ENCODE measurements at regions not wholly inside any gene's neighbourhood (a gene's known extent, or its start where the extent isn't known, plus 50 kb on each side); places are given as distances from the start of the nearest gene placed in this dataset.
A peak's percentile ranks its signal among the peaks of the same experiment; 100 is the strongest.

GRCh38 chr10:4281190-4281825 is 496.3 kb upstream of the KLF6 start:
- Histone ChIP-seq H3K36me3 (no peaks in the 10 kb centered on the region), H3K4me1 (peaks cover 3 to 54% (median 39%) of the 10 kb centered on the region in 9 donors), H3K27ac (peak overlapping the region in 2 of 10 donors; percentile 9 to 15), H3K27me3 (no peaks in the 10 kb centered on the region), H3K4me3 (no peak overlapping the region), H3K9me3 (no peaks in the 10 kb centered on the region)
- DNase-seq: no peak
- no peak for ATAC-seq
- intact Hi-C loops (cut with DNase I): loop anchor here in 2 of 10 donors (5.0 to 10.0 kb wide), 2 partner anchors 233 to 381 kb away; no protein-coding TSS in a partner anchor
- TF ChIP-seq, protein P1, sequence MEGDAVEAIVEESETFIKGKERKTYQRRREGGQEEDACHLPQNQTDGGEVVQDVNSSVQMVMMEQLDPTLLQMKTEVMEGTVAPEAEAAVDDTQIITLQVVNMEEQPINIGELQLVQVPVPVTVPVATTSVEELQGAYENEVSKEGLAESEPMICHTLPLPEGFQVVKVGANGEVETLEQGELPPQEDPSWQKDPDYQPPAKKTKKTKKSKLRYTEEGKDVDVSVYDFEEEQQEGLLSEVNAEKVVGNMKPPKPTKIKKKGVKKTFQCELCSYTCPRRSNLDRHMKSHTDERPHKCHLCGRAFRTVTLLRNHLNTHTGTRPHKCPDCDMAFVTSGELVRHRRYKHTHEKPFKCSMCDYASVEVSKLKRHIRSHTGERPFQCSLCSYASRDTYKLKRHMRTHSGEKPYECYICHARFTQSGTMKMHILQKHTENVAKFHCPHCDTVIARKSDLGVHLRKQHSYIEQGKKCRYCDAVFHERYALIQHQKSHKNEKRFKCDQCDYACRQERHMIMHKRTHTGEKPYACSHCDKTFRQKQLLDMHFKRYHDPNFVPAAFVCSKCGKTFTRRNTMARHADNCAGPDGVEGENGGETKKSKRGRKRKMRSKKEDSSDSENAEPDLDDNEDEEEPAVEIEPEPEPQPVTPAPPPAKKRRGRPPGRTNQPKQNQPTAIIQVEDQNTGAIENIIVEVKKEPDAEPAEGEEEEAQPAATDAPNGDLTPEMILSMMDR (IDR thresholded peaks at IDR 0.05): no peak
- WGBS, 2 donors: 91 to 96% methylated on average over 6 of the region's 6 CpGs

DNA sequence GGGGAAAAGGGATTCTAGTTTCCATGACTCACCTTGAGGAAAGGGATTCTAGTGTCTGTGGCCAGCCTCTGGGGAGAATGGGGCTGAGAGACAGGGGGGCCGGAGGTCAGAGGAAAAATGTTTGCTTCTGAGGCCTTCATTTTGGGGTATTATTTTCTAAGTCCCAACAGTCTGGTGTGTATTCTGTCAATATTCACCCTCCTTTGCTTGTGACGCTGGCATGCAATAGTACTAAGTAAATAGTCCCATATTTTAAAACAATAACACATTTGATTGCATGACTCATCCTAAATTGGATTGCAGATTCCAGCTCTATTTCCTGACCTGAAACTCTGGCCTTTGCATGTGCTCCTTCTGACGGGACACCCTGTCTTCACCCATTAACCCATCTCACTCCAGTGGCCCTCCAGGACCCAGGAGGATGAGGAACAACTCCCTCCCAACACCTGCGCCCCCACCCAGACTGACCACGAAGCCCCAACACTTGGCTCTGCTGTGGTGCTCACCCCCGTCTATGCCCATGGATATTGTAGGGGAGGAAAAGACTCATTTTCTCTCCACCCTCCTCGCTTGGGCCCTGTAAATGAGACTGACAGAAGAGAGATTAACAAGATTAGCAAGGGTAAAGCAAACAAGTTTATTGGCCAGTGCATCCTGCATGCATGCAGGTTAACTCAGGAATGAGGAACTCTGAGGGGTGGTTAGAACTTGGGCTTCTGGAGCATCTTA is 495.6 kb upstream of the KLF6 start:
- TF ChIP-seq, protein P1 (IDR thresholded peaks at IDR 0.05): no peak
- Histone ChIP-seq H3K4me3 (no peak overlapping the region), H3K27ac (peak overlapping the region in 2 of 10 donors; percentile 15 to 55), H3K9me3 (no peaks in the 10 kb centered on the region), H3K4me1 (peaks cover 3 to 54% (median 39%) of the 10 kb centered on the region in 9 donors), H3K27me3 (no peaks in the 10 kb centered on the region), H3K36me3 (no peaks in the 10 kb centered on the region)
- 78 to 88% methylated on average over 7 of the region's 7 CpGs for WGBS, 2 donors
- ATAC-seq: peak in 3 of 8 donors; percentile 8 to 55 (median 32)
- intact Hi-C loops (cut with DNase I): loop anchor here in 2 of 10 donors (5.0 to 10.0 kb wide), 2 partner anchors 234 to 382 kb away; no protein-coding TSS in a partner anchor
- no peak for DNase-seq

DNA sequence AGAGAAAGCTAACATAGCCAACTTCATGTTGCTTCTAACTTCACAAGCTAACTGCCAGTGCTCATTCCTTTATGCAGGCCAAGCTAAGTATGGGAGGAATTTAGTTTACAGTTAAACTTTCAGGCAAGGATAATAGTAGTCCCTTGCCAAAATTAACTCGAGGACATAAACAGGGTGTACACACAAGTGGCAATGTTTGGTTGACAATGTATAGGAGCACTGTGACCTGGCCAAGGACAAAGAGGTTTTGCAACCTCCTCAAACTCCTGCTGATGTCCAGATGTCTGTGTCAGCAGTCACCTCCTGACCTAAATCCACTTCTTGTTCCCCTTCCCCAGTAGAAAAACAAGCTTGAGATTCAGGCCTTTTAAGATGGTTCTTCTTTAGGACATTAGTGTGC is 494.6 kb upstream of the KLF6 start:
- peaks cover 3 to 50% (median 37%) of the 10 kb centered on the region in 9 donors for H3K4me1 ChIP-seq
- TF ChIP-seq, protein P1 (IDR thresholded peaks at IDR 0.05): no peak
- 22 to 29% methylated on average over 1 of the region's 1 CpG for WGBS, 2 donors
- no peaks in the 10 kb centered on the region for H3K9me3 ChIP-seq
- ATAC-seq (no peak), DNase-seq (no peak)
- no peak overlapping the region for H3K4me3 ChIP-seq
- intact Hi-C loops (cut with DNase I): loop anchor here in 2 of 10 donors (5.0 to 10.0 kb wide), 2 partner anchors 235 to 383 kb away; no protein-coding TSS in a partner anchor
- peak overlapping the region in 4 of 10 donors; percentile 6 to 55 (median 8) for H3K27ac ChIP-seq
- H3K27me3 ChIP-seq: no peaks in the 10 kb centered on the region
- H3K36me3 ChIP-seq: no peaks in the 10 kb centered on the region

GRCh38 chr10:4278186-4278585 is 493.2 kb upstream of the KLF6 start:
- peak in 2 of 8 donors; percentile 13 to 43 for ATAC-seq
- Histone ChIP-seq H3K27ac (no peak overlapping the region), H3K4me1 (peaks cover 0 to 35% (median 23%) of the 10 kb centered on the region in 9 donors), H3K9me3 (no peaks in the 10 kb centered on the region), H3K36me3 (no peaks in the 10 kb centered on the region), H3K27me3 (no peaks in the 10 kb centered on the region), H3K4me3 (no peak overlapping the region)
- no peak for DNase-seq
- TF ChIP-seq, protein P1 (IDR thresholded peaks at IDR 0.05): no peak
- 79 to 82% methylated on average over 4 of the region's 4 CpGs for WGBS, 2 donors
- intact Hi-C loops (cut with DNase I): no loop called here
